GM23248 (cell line): ENCODE measurements at regions not wholly inside any gene's neighbourhood (a gene's known extent, or its start where the extent isn't known, plus 50 kb on each side); places are given as distances from the start of the nearest gene placed in this dataset.

Experiments used
- DNase-seq: peaks from one replicate; pipeline ENCODE4 v3.0.0-alpha.2; 2015
- H2AFZ ChIP-seq: fragments of 200-600 bp; sonication (generic); 2 replicates; pipeline ENCODE4 v1.6.1; 2016; ENCODE audit warnings: antibody characterized with exemption
- H3F3A ChIP-seq: fragments of 200-600 bp; sonication (generic); 2 replicates; pipeline ENCODE4 v1.6.1; 2016; ENCODE audit warnings: mild to moderate bottlenecking, antibody characterized with exemption, mixed run types; ENCODE audit not compliant: insufficient read depth
- H3K27ac ChIP-seq: fragments of 200-600 bp; sonication (generic); 2 replicates; pipeline ENCODE4 v1.5.1; 2016; ENCODE audit warnings: mild to moderate bottlenecking
- H3K27me3 ChIP-seq: fragments of 200-600 bp; sonication (generic); replicated peaks from 2 replicates; pipeline ENCODE4 v1.6.1; 2016; ENCODE audit warnings: mild to moderate bottlenecking; ENCODE audit not compliant: insufficient read depth
- H3K36me3 ChIP-seq: fragments of 200-600 bp; sonication (generic); 2 replicates; pipeline ENCODE4 v1.6.1; 2016; ENCODE audit warnings: low read depth, mild to moderate bottlenecking
- H3K4me1 ChIP-seq: fragments of 200-600 bp; sonication (generic); 2 replicates; pipeline ENCODE4 v1.6.1; 2016; ENCODE audit warnings: mild to moderate bottlenecking; ENCODE audit not compliant: insufficient read depth
- H3K4me2 ChIP-seq: fragments of 200-600 bp; sonication (generic); one replicate; pipeline ENCODE4 v1.6.1; 2016; ENCODE audit warnings: mild to moderate bottlenecking; ENCODE audit not compliant: unreplicated experiment
- H3K4me3 ChIP-seq: fragments of 200-600 bp; sonication (generic); 2 replicates; pipeline ENCODE4 v1.5.1; 2016; ENCODE audit warnings: mild to moderate bottlenecking
- H3K79me2 ChIP-seq: fragments of 200-600 bp; sonication (generic); 2 replicates; pipeline ENCODE4 v1.6.1; 2016; ENCODE audit warnings: mild to moderate bottlenecking; ENCODE audit not compliant: insufficient read depth
- H3K9ac ChIP-seq: fragments of 200-600 bp; sonication (generic); 2 replicates; pipeline ENCODE4 v1.6.1; 2016; ENCODE audit warnings: mild to moderate bottlenecking
- H3K9me2 ChIP-seq: fragments of 200-600 bp; sonication (generic); 2 replicates; pipeline ENCODE4 v1.6.1; 2016; ENCODE audit warnings: mixed run types, mild to moderate bottlenecking, moderate library complexity; ENCODE audit not compliant: insufficient read depth
- H3K9me3 ChIP-seq: fragments of 200-600 bp; sonication (generic); one replicate; pipeline ENCODE4 v1.6.1; 2017; ENCODE audit warnings: low read depth
- H4K20me1 ChIP-seq: fragments of 200-600 bp; sonication (generic); 2 replicates; pipeline ENCODE4 v1.6.0; 2016; ENCODE audit not compliant: insufficient read depth
- EZH2 ChIP-seq: fragments of 200-600 bp; sonication (generic); IDR thresholded peaks from 2 replicates; pipeline ENCODE4 v1.6.1; 2018; ENCODE audit warnings: antibody characterized with exemption, mild to moderate bottlenecking; ENCODE audit not compliant: insufficient read depth, poor library complexity, severe bottlenecking
- EZH2phosphoT487 ChIP-seq: fragments of 200-600 bp; sonication (generic); IDR thresholded peaks from 2 replicates; pipeline ENCODE4 v1.6.1; 2018; ENCODE audit warnings: antibody characterized with exemption, moderate library complexity, mild to moderate bottlenecking, low read depth; ENCODE audit not compliant: insufficient read depth
- WGBS, 2 experiments: methylation state at CpG; one replicate each; pipeline ENCODE4 v1.1.6; 2015 to 2017; ENCODE audit warnings: low lambda C conversion rate in 2 of 2, low coverage in 1 of 2; ENCODE audit errors: missing lambda C conversion rate in 2 of 2; 5-methylcytosine and 5-hydroxymethylcytosine counted together
- in situ Hi-C: fragments of 300-500 bp; cut with MboI; formaldehyde crosslinking; loops from 2 replicates; pipeline ENCODE4 v1.15.0; 2020

DNA sequence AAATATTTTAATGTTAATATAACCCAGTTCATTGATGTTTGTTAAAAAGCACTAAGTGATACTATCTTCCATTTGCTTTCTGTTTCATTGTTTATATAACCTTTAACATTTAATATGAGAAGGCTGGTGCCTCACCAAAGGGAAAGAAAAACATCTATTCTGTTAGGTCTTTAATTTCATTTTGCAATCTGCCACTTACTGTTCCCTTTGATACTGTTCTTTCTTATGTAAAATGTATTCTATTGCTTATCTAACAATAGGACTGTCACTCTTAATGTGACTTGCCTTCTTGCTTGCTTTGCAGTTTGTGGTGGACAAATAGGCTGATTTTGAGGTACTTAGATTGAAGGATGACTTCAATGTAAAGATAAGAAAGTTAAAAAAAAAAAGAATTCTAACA, 1666.1 kb upstream of the DDX18 start:
- no peaks in the 10 kb centered on the region for H3K4me1 ChIP-seq
- H3K79me2 ChIP-seq, result no peaks in the 10 kb centered on the region
- H3K36me3 ChIP-seq, result no peaks in the 10 kb centered on the region
- DNase-seq, result no peak
- H3K27ac ChIP-seq, result no peak overlapping the region
- H2AFZ ChIP-seq, result no peak overlapping the region
- no peaks in the 10 kb centered on the region for H3K9me2 ChIP-seq
- TF ChIP-seq EZH2 (no peak), EZH2phosphoT487 (no peak)
- no peak overlapping the region for H3K9ac ChIP-seq
- no peaks in the 10 kb centered on the region for H3F3A ChIP-seq
- no peaks in the 10 kb centered on the region for H3K9me3 ChIP-seq
- H3K4me2 ChIP-seq, result no peak overlapping the region
- in situ Hi-C loops, result no loop called here
- H3K27me3 ChIP-seq, result no peaks in the 10 kb centered on the region
- no peak overlapping the region for H3K4me3 ChIP-seq
- H4K20me1 ChIP-seq, result no peaks in the 10 kb centered on the region

GRCh38 chr2:116153729-116154128, 1660.8 kb upstream of the DDX18 start:
- no peaks in the 10 kb centered on the region for H3K36me3 ChIP-seq
- H2AFZ ChIP-seq, result no peak overlapping the region
- H4K20me1 ChIP-seq, result no peaks in the 10 kb centered on the region
- TF ChIP-seq EZH2phosphoT487 (no peak), EZH2 (no peak)
- H3K4me3 ChIP-seq, result no peak overlapping the region
- H3K9ac ChIP-seq, result no peak overlapping the region
- no peak for DNase-seq
- WGBS, 2 experiments, result 11% methylated on average over 3 of the region's 3 CpGs
- no peaks in the 10 kb centered on the region for H3K79me2 ChIP-seq
- no peaks in the 10 kb centered on the region for H3K27me3 ChIP-seq
- H3K4me2 ChIP-seq, result no peak overlapping the region
- no peaks in the 10 kb centered on the region for H3K4me1 ChIP-seq
- no peaks in the 10 kb centered on the region for H3K9me3 ChIP-seq
- H3F3A ChIP-seq, result no peaks in the 10 kb centered on the region
- in situ Hi-C loops, result no loop called here
- H3K27ac ChIP-seq, result no peak overlapping the region
- 0 out of 2 replicates have a peak, but pooled peaks cover 4% of the 10 kb centered on the region for H3K9me2 ChIP-seq

DNA sequence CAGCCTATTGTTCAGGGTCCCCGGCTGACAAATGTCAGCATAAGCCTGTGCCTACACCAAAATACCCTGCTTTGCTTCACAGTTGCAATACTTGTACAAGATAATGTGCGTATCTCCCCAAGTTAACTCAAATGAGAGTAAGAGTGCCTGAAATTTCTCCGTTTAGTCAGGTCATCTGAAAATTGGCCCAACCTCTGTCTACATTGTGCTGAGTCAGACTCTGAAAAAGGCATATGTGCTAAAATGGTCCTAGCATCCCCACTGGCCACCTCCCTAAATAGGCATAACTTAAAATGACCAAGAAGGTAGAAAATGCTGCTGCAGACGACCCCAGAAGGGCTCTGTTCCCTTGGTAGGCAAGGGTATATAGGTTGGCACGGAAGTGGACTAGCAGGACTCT, 1653.8 kb upstream of the DDX18 start:
- WGBS, 2 experiments, result 16 to 19% methylated on average over 5 of the region's 5 CpGs
- Histone ChIP-seq H2AFZ (no peak overlapping the region), H3K9me3 (no peaks in the 10 kb centered on the region), H3K4me1 (no peaks in the 10 kb centered on the region), H3K9ac (no peak overlapping the region), H3K27me3 (no peaks in the 10 kb centered on the region), H3K79me2 (no peaks in the 10 kb centered on the region), H3K27ac (no peak overlapping the region), H4K20me1 (no peaks in the 10 kb centered on the region), H3F3A (no peaks in the 10 kb centered on the region), H3K36me3 (no peaks in the 10 kb centered on the region), H3K9me2 (no peaks in the 10 kb centered on the region), H3K4me3 (no peak overlapping the region), H3K4me2 (no peak overlapping the region)
- TF ChIP-seq EZH2phosphoT487, result no peak
- no peak for TF ChIP-seq EZH2
- in situ Hi-C loops, result no loop called here
- DNase-seq, result no peak

GRCh38 chr2:116162395-116162794, 1652.1 kb upstream of the DDX18 start:
- Histone ChIP-seq H4K20me1 (no peaks in the 10 kb centered on the region), H3K79me2 (no peaks in the 10 kb centered on the region), H3K9ac (no peak overlapping the region), H3K4me2 (no peak overlapping the region), H3K9me2 (no peaks in the 10 kb centered on the region), H3K36me3 (no peaks in the 10 kb centered on the region), H3K4me1 (no peaks in the 10 kb centered on the region), H3K4me3 (no peak overlapping the region), H2AFZ (no peak overlapping the region), H3K27me3 (no peaks in the 10 kb centered on the region), H3K9me3 (no peaks in the 10 kb centered on the region), H3K27ac (no peak overlapping the region), H3F3A (no peaks in the 10 kb centered on the region)
- in situ Hi-C loops, result no loop called here
- TF ChIP-seq EZH2 (no peak), EZH2phosphoT487 (no peak)
- DNase-seq, result no peak
- WGBS, 2 experiments, result 18 to 21% methylated on average over 2 of the region's 2 CpGs

DNA sequence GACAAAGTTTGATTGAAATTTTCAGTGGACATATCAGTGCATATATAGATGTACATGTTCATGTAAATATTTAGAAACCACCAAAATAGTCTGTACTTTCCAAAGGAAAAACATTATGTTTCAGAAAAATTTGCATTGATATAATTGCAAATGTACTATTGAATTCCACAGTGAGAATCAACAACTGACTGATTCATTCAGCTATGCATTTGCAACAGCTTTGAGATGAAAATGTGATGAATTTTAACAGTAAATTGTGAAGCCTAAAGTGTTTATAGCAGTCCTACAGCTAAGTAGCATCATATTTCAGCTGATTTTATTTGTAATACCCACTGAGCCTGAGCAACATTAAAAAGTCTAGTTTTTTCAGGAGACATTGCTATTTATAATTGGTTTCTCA, 1647.4 kb upstream of the DDX18 start:
- Histone ChIP-seq H3K27me3 (no peaks in the 10 kb centered on the region), H3F3A (no peaks in the 10 kb centered on the region), H3K9me3 (no peaks in the 10 kb centered on the region), H3K4me3 (no peak overlapping the region), H3K36me3 (no peaks in the 10 kb centered on the region), H3K9ac (no peak overlapping the region), H3K27ac (no peak overlapping the region), H3K79me2 (no peaks in the 10 kb centered on the region), H3K9me2 (no peaks in the 10 kb centered on the region), H4K20me1 (no peaks in the 10 kb centered on the region), H3K4me1 (no peaks in the 10 kb centered on the region), H3K4me2 (no peak overlapping the region), H2AFZ (no peak overlapping the region)
- TF ChIP-seq EZH2 (no peak), EZH2phosphoT487 (no peak)
- DNase-seq, result no peak
- in situ Hi-C loops, result no loop called here
